ENCODE measurements at regions not wholly inside any gene's neighbourhood (a gene's known extent, or its start where the extent isn't known, plus 50 kb on each side); places are given as distances from the start of the nearest gene placed in this dataset.

- Histone ChIP-seq H3K9me3 (no peaks in the 10 kb centered on the region), H3K27me3 (replicated peaks; ENCODE audit: insufficient read depth) (no peaks in the 10 kb centered on the region), H3K4me1 (replicated peaks) (no peaks in the 10 kb centered on the region), H3K27ac (no peak overlapping the region), H3K36me3 (no peaks in the 10 kb centered on the region), H3K4me3 (no peak overlapping the region)
- DNase-seq (ENCODE audit: low spot score): no peak
- TF ChIP-seq POLR2AphosphoS5 (IDR thresholded peaks at IDR 0.05): no peak
- TF ChIP-seq CTCF (IDR thresholded peaks at IDR 0.05): no peak
- TF ChIP-seq POLR2A (IDR thresholded peaks at IDR 0.05): no peak
- WGBS: 84% methylated on average over 3 of the region's 3 CpGs
- intact Hi-C loops (cut with DNase I): no loop called here
Observed at GRCh38 chr14:98951031-98951430, 321.0 kb downstream of the BCL11B start.

GRCh38 chr14:98951521-98952152, 320.4 kb downstream of the BCL11B start:
- H3K27ac ChIP-seq: no peak overlapping the region
- no peaks in the 10 kb centered on the region for H3K36me3 ChIP-seq
- H3K4me1 ChIP-seq (replicated peaks): no peaks in the 10 kb centered on the region
- no peak for DNase-seq (ENCODE audit: low spot score)
- H3K27me3 ChIP-seq (replicated peaks; ENCODE audit: insufficient read depth): no peaks in the 10 kb centered on the region
- H3K4me3 ChIP-seq: no peak overlapping the region
- 95% methylated on average over 8 of the region's 8 CpGs for WGBS
- intact Hi-C loops (cut with DNase I): no loop called here
- H3K9me3 ChIP-seq: no peaks in the 10 kb centered on the region
- no peak for TF ChIP-seq POLR2AphosphoS5 (IDR thresholded peaks at IDR 0.05)
- TF ChIP-seq CTCF (IDR thresholded peaks at IDR 0.05): no peak
- no peak for TF ChIP-seq POLR2A (IDR thresholded peaks at IDR 0.05)

GRCh38 chr14:98952593-98953350, 319.2 kb downstream of the BCL11B start:
- Histone ChIP-seq H3K27me3 (replicated peaks; ENCODE audit: insufficient read depth) (no peaks in the 10 kb centered on the region), H3K9me3 (no peaks in the 10 kb centered on the region), H3K27ac (no peak overlapping the region), H3K4me3 (no peak overlapping the region), H3K36me3 (no peaks in the 10 kb centered on the region), H3K4me1 (replicated peaks) (no peaks in the 10 kb centered on the region)
- TF ChIP-seq POLR2AphosphoS5 (IDR thresholded peaks at IDR 0.05): no peak
- TF ChIP-seq CTCF (IDR thresholded peaks at IDR 0.05): no peak
- TF ChIP-seq POLR2A (IDR thresholded peaks at IDR 0.05): no peak
- intact Hi-C loops (cut with DNase I): no loop called here
- no peak for DNase-seq (ENCODE audit: low spot score)
- 91% methylated on average over 9 of the region's 9 CpGs for WGBS

GRCh38 chr14:98953551-98954348, 318.2 kb downstream of the BCL11B start:
- H3K4me1 ChIP-seq (replicated peaks): no peaks in the 10 kb centered on the region
- H3K36me3 ChIP-seq: no peaks in the 10 kb centered on the region
- no peaks in the 10 kb centered on the region for H3K9me3 ChIP-seq
- no peak overlapping the region for H3K27ac ChIP-seq
- TF ChIP-seq CTCF (IDR thresholded peaks at IDR 0.05) (no peak), POLR2A (IDR thresholded peaks at IDR 0.05) (no peak)
- WGBS: 85% methylated on average over 20 of the region's 20 CpGs
- intact Hi-C loops (cut with DNase I): no loop called here
- no peaks in the 10 kb centered on the region for H3K27me3 ChIP-seq (replicated peaks; ENCODE audit: insufficient read depth)
- no peak overlapping the region for H3K4me3 ChIP-seq
- no peak for DNase-seq (ENCODE audit: low spot score)

All from prostate gland (tissue), 2 donors.